Mammary epithelial cell (primary cell): ENCODE measurements at regions not wholly inside any gene's neighbourhood (a gene's known extent, or its start where the extent isn't known, plus 50 kb on each side); places are given as distances from the start of the nearest gene placed in this dataset.
"Not testable (repeated sequence)": the region's sequence is repeated elsewhere in the genome, so short reads cannot be mapped to it uniquely, and the experiment has no call there.

ENCODE experiments used
- CTCF ChIP-seq, 2 donors: IDR thresholded peaks in 1 of 2; conservative IDR thresholded peaks in 1 of 2; 2 replicates each; pipeline ENCODE4 v1.5.1; 2011 to 2012; ENCODE audit warnings: inconsistent platforms in 2 of 2, low read length in 2 of 2, mild to moderate bottlenecking in 2 of 2, control low read depth in 1 of 2, low read depth in 1 of 2; ENCODE audit not compliant: insufficient read depth in 1 of 2; ENCODE audit errors: extremely low read depth in 1 of 2
- EZH2 ChIP-seq: IDR thresholded peaks from 2 replicates; pipeline ENCODE4 v1.6.1; 2012; ENCODE audit warnings: low read length, inconsistent platforms, borderline replicate concordance

DNA sequence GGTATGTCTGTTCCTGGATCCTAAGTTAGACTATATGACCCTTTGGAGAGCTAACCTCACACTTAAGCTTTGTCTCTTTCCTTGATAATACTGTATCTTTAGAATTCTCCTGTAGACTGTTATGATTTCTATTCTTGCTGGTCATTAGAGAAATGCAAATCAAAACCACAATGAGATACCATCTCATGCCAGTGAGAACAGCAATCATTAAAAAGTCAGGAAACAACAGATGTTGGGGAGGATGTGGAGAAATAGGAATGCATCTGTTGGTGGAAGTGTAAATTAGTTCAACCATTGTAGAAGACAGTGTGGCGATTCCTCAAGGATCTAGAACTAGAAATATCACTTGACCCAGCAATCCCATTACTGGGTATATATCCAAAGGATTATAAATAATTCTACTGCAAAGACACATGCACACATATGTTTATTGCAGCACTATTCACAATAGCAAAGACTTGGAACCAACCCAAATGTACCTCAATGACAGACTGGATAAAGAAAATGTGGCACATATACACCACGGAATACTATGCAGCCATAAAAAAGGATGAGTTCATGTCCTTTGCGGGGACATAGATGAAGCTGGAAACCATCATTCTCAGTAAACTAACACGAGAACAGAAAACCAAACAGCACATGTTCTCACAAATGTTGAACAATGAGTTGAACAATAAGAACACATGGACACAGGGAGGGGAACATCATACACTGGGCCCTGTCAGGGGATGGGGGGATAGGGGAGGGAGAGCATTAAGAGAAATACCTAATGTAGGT lies 867.8 kb upstream of the ADGRB3 start:
- not testable (repeated sequence) for TF ChIP-seq CTCF (conservative IDR thresholded peaks at IDR 0.05 in 1 of 2, IDR thresholded peaks at IDR 0.05 in 1 of 2; ENCODE audit: extremely low read depth in 1 of 2, insufficient read depth in 1 of 2, low read depth in 1 of 2, low read length in 2 of 2); EZH2
